ENCODE measurements at regions not wholly inside any gene's neighbourhood (a gene's known extent, or its start where the extent isn't known, plus 50 kb on each side); places are given as distances from the start of the nearest gene placed in this dataset.

- TF ChIP-seq CTCF (IDR thresholded peaks at IDR 0.05; ENCODE audit: low read depth, low read length) (no peak), MAX (IDR thresholded peaks at IDR 0.05; ENCODE audit: low read depth, low read length) (no peak)
Observed at GRCh38 chr15:70409388-70409787, 311.7 kb upstream of the TLE3 start.
